Activated naive CD4-positive, alpha-beta T cell treated with anti-CD3 and anti-CD28 coated beads, Interleukin-2, amount 10 ng/mL, durations not matched to agents 7 days and 5 days (primary cell): ENCODE measurements at regions not wholly inside any gene's neighbourhood (a gene's known extent, or its start where the extent isn't known, plus 50 kb on each side); places are given as distances from the start of the nearest gene placed in this dataset.
A peak's percentile ranks its signal among the peaks of the same experiment; 100 is the strongest.

ENCODE experiments used
- CTCF ChIA-PET: fragments of 350-600 bp; sonication (Branson Sonifier 250); formaldehyde crosslinking; loops from one replicate; lab custom pipeline; 2021; ENCODE audit warnings: antibody characterized with exemption; lab: Charles Lee
- DNase-seq: peaks from one replicate; pipeline ENCODE4 v3.0.0-alpha.2; 2020
- H3K27ac Mint-ChIP-seq: one replicate; pipeline ENCODE4 v1.8.0; 2021; ENCODE audit warnings: mild to moderate bottlenecking, moderate library complexity, mixed read lengths
- H3K27me3 Mint-ChIP-seq: one replicate; pipeline ENCODE4 v1.8.0; 2021; ENCODE audit warnings: mild to moderate bottlenecking, mixed read lengths
- H3K36me3 Mint-ChIP-seq: one replicate; pipeline ENCODE4 v1.8.0; 2021; ENCODE audit warnings: mixed read lengths
- H3K4me1 Mint-ChIP-seq: one replicate; pipeline ENCODE4 v1.8.0; 2021; ENCODE audit warnings: mixed read lengths
- H3K4me3 Mint-ChIP-seq: one replicate; pipeline ENCODE4 v1.8.0; 2021; ENCODE audit warnings: mild to moderate bottlenecking, moderate library complexity, mixed read lengths
- H3K9me3 Mint-ChIP-seq: one replicate; pipeline ENCODE4 v1.8.0; 2021; ENCODE audit warnings: mixed read lengths

GRCh38 chr10:131777162-131777561 lies 123.6 kb upstream of the PPP2R2D start:
- H3K4me1 Mint-ChIP-seq = no peaks in the 10 kb centered on the region
- H3K9me3 Mint-ChIP-seq = peaks cover 48% of the 10 kb centered on the region

GRCh38 chr10:131777921-131778320 lies 122.9 kb upstream of the PPP2R2D start:
- Mint-ChIP-seq H3K4me3 (no peak overlapping the region), H3K27me3 (no peaks in the 10 kb centered on the region), H3K9me3 (peaks cover 48% of the 10 kb centered on the region), H3K27ac (no peak overlapping the region), H3K36me3 (peaks cover 6% of the 10 kb centered on the region), H3K4me1 (no peaks in the 10 kb centered on the region)
- CTCF ChIA-PET = no interaction called here
- DNase-seq = no peak

More at GRCh38 chr10:131777162-131777561, 123.6 kb upstream of the PPP2R2D start:
- DNase-seq = no peak
- H3K27me3 Mint-ChIP-seq = no peaks in the 10 kb centered on the region
- H3K4me3 Mint-ChIP-seq = no peak overlapping the region
- peaks cover 6% of the 10 kb centered on the region for H3K36me3 Mint-ChIP-seq
- peak overlapping the region; percentile 8 for H3K27ac Mint-ChIP-seq
- CTCF ChIA-PET = no interaction called here

GRCh38 chr10:131778385-131778784 lies 122.4 kb upstream of the PPP2R2D start:
- Mint-ChIP-seq H3K27me3 (no peaks in the 10 kb centered on the region), H3K4me3 (no peak overlapping the region), H3K4me1 (no peaks in the 10 kb centered on the region), H3K27ac (no peak overlapping the region), H3K36me3 (peaks cover 6% of the 10 kb centered on the region), H3K9me3 (peaks cover 49% of the 10 kb centered on the region)
- no peak for DNase-seq
- CTCF ChIA-PET = no interaction called here

GRCh38 chr10:131778842-131779241 lies 122.0 kb upstream of the PPP2R2D start:
- Mint-ChIP-seq H3K27ac (no peak overlapping the region), H3K27me3 (no peaks in the 10 kb centered on the region), H3K9me3 (peaks cover 50% of the 10 kb centered on the region), H3K36me3 (peaks cover 6% of the 10 kb centered on the region), H3K4me1 (no peaks in the 10 kb centered on the region), H3K4me3 (no peak overlapping the region)
- no peak for DNase-seq
- CTCF ChIA-PET = no interaction called here

GRCh38 chr10:131779661-131780394 lies 121.0 kb upstream of the PPP2R2D start:
- Mint-ChIP-seq H3K27me3 (no peaks in the 10 kb centered on the region), H3K27ac (no peak overlapping the region), H3K4me3 (no peak overlapping the region), H3K4me1 (no peaks in the 10 kb centered on the region), H3K36me3 (peaks cover 6% of the 10 kb centered on the region), H3K9me3 (peaks cover 50% of the 10 kb centered on the region)
- no peak for DNase-seq
- CTCF ChIA-PET = no interaction called here

- Mint-ChIP-seq H3K4me3 (no peak overlapping the region), H3K27ac (no peak overlapping the region), H3K9me3 (peaks cover 45% of the 10 kb centered on the region), H3K27me3 (no peaks in the 10 kb centered on the region), H3K4me1 (no peaks in the 10 kb centered on the region), H3K36me3 (peaks cover 4% of the 10 kb centered on the region)
- no peak for DNase-seq
- CTCF ChIA-PET = no interaction called here
Measured at GRCh38 chr10:131781076-131781475, 119.7 kb upstream of the PPP2R2D start.

- Mint-ChIP-seq H3K27ac (no peak overlapping the region), H3K4me1 (no peaks in the 10 kb centered on the region), H3K27me3 (no peaks in the 10 kb centered on the region), H3K9me3 (peaks cover 37% of the 10 kb centered on the region), H3K4me3 (no peak overlapping the region), H3K36me3 (peaks cover 4% of the 10 kb centered on the region)
- DNase-seq = no peak
- CTCF ChIA-PET = no interaction called here
Measured at GRCh38 chr10:131781791-131782190, 119.0 kb upstream of the PPP2R2D start.

- H3K9me3 Mint-ChIP-seq = peaks cover 19% of the 10 kb centered on the region
- CTCF ChIA-PET = no interaction called here
- DNase-seq = no peak
- no peak overlapping the region for H3K27ac Mint-ChIP-seq
- H3K36me3 Mint-ChIP-seq = no peaks in the 10 kb centered on the region
- no peaks in the 10 kb centered on the region for H3K4me1 Mint-ChIP-seq
- H3K27me3 Mint-ChIP-seq = no peaks in the 10 kb centered on the region
- H3K4me3 Mint-ChIP-seq = no peak overlapping the region
Measured at GRCh38 chr10:131784363-131785120, 116.3 kb upstream of the PPP2R2D start.

- H3K36me3 Mint-ChIP-seq = no peaks in the 10 kb centered on the region
- no peak overlapping the region for H3K27ac Mint-ChIP-seq
- H3K4me1 Mint-ChIP-seq = no peaks in the 10 kb centered on the region
- peaks cover 18% of the 10 kb centered on the region for H3K9me3 Mint-ChIP-seq
- no peak overlapping the region for H3K4me3 Mint-ChIP-seq
- DNase-seq = no peak
- no peaks in the 10 kb centered on the region for H3K27me3 Mint-ChIP-seq
- CTCF ChIA-PET = no interaction called here
Measured at GRCh38 chr10:131785121-131785460, 115.7 kb upstream of the PPP2R2D start.

GRCh38 chr10:131786756-131787605 lies 113.8 kb upstream of the PPP2R2D start:
- H3K27me3 Mint-ChIP-seq = no peaks in the 10 kb centered on the region
- H3K9me3 Mint-ChIP-seq = peaks cover 4% of the 10 kb centered on the region
- no peaks in the 10 kb centered on the region for H3K36me3 Mint-ChIP-seq
- no peak overlapping the region for H3K4me3 Mint-ChIP-seq
- no peaks in the 10 kb centered on the region for H3K4me1 Mint-ChIP-seq
- peak; percentile 46 for DNase-seq
- CTCF ChIA-PET = no interaction called here
- H3K27ac Mint-ChIP-seq = no peak overlapping the region

GRCh38 chr10:131787961-131788360 lies 112.8 kb upstream of the PPP2R2D start:
- DNase-seq = no peak
- Mint-ChIP-seq H3K36me3 (no peaks in the 10 kb centered on the region), H3K4me3 (no peak overlapping the region), H3K4me1 (no peaks in the 10 kb centered on the region), H3K27ac (no peak overlapping the region), H3K9me3 (peaks cover 2% of the 10 kb centered on the region), H3K27me3 (no peaks in the 10 kb centered on the region)
- CTCF ChIA-PET = no interaction called here

GRCh38 chr10:131788386-131788785 lies 112.4 kb upstream of the PPP2R2D start:
- Mint-ChIP-seq H3K4me3 (no peak overlapping the region), H3K27me3 (no peaks in the 10 kb centered on the region), H3K9me3 (peaks cover 1% of the 10 kb centered on the region), H3K4me1 (no peaks in the 10 kb centered on the region), H3K27ac (no peak overlapping the region), H3K36me3 (no peaks in the 10 kb centered on the region)
- no peak for DNase-seq
- CTCF ChIA-PET = no interaction called here

- Mint-ChIP-seq H3K4me1 (no peaks in the 10 kb centered on the region), H3K4me3 (no peak overlapping the region), H3K27me3 (no peaks in the 10 kb centered on the region), H3K36me3 (no peaks in the 10 kb centered on the region), H3K27ac (no peak overlapping the region), H3K9me3 (no peaks in the 10 kb centered on the region)
- DNase-seq = no peak
- CTCF ChIA-PET = no interaction called here
Measured at GRCh38 chr10:131789516-131789915, 111.3 kb upstream of the PPP2R2D start.

- no peaks in the 10 kb centered on the region for H3K36me3 Mint-ChIP-seq
- H3K4me3 Mint-ChIP-seq = no peak overlapping the region
- CTCF ChIA-PET = no interaction called here
- no peak for DNase-seq
- H3K9me3 Mint-ChIP-seq = no peaks in the 10 kb centered on the region
- no peaks in the 10 kb centered on the region for H3K4me1 Mint-ChIP-seq
- H3K27ac Mint-ChIP-seq = no peak overlapping the region
- no peaks in the 10 kb centered on the region for H3K27me3 Mint-ChIP-seq
Measured at GRCh38 chr10:131790021-131790420, 110.8 kb upstream of the PPP2R2D start.
